CD4-positive, CD25-positive, alpha-beta regulatory T cell (primary cell): ENCODE measurements at regions not wholly inside any gene's neighbourhood (a gene's known extent, or its start where the extent isn't known, plus 50 kb on each side); places are given as distances from the start of the nearest gene placed in this dataset.

Experiments
- ATAC-seq, 2 donors: fragments of 150-1000 bp; cut with Tn5 transposase; one replicate each; pipeline ENCODE4 v1.10.0; 2021; ENCODE audit warnings: low read depth in 2 of 2, moderate number of reproducible peaks in 2 of 2, moderate library complexity in 1 of 2
- DNase-seq, 3 donors: peaks; one replicate each; pipeline versions ENCODE4 v3.0.0 to v3.0.0-alpha.2; 2012 to 2022; ENCODE audit warnings: mixed read lengths in 1 of 3
- H3K27ac ChIP-seq: one replicate; pipeline ENCODE4 v1.7.0; 2013; ENCODE audit warnings: mild to moderate bottlenecking, low read length; ENCODE audit not compliant: insufficient read depth, poor library complexity, severe bottlenecking
- H3K27me3 ChIP-seq: one replicate; pipeline ENCODE4 v1.7.0; 2013; ENCODE audit warnings: low read length; ENCODE audit not compliant: control insufficient read depth, insufficient read depth
- H3K36me3 ChIP-seq: one replicate; pipeline ENCODE4 v1.7.0; 2013; ENCODE audit warnings: mild to moderate bottlenecking, low read length, moderate library complexity; ENCODE audit not compliant: control insufficient read depth, insufficient read depth
- H3K4me1 ChIP-seq: 2 replicates; pipeline ENCODE4 v1.7.0; 2013; ENCODE audit warnings: mild to moderate bottlenecking, low read length; ENCODE audit not compliant: insufficient read depth, control insufficient read depth, poor library complexity, severe bottlenecking
- H3K4me3 ChIP-seq: one replicate; pipeline ENCODE4 v1.7.0; 2013; ENCODE audit warnings: low read depth, mild to moderate bottlenecking, low read length, moderate library complexity
- H3K9me3 ChIP-seq, 2 experiments: 1 replicate in 1 of 2; 2 replicates in 1 of 2; pipeline ENCODE4 v1.7.0; 2013; ENCODE audit warnings: low read length in 2 of 2, mild to moderate bottlenecking in 1 of 2, moderate library complexity in 1 of 2; ENCODE audit not compliant: control insufficient read depth in 2 of 2
- H3K27ac Mint-ChIP-seq, 3 donors: one replicate each; pipeline ENCODE4 v1.8.0; 2020 to 2022; ENCODE audit warnings: mild to moderate bottlenecking in 3 of 3, mixed read lengths in 3 of 3, moderate library complexity in 2 of 3
- H3K27me3 Mint-ChIP-seq: one replicate; pipeline ENCODE4 v1.8.0; 2022; ENCODE audit warnings: mild to moderate bottlenecking, mixed read lengths
- H3K36me3 Mint-ChIP-seq: one replicate; pipeline ENCODE4 v1.8.0; 2020; ENCODE audit warnings: mixed read lengths
- H3K4me1 Mint-ChIP-seq, 4 donors: one replicate each; pipeline ENCODE4 v1.8.0; 2020 to 2022; ENCODE audit warnings: mixed read lengths in 4 of 4, mild to moderate bottlenecking in 1 of 4
- H3K4me3 Mint-ChIP-seq, 4 donors: one replicate each; pipeline ENCODE4 v1.8.0; 2020 to 2022; ENCODE audit warnings: mild to moderate bottlenecking in 4 of 4, mixed read lengths in 4 of 4, moderate library complexity in 3 of 4
- H3K9me3 Mint-ChIP-seq, 7 donors: one replicate each; pipeline ENCODE4 v1.8.0; 2020 to 2022; ENCODE audit warnings: mixed read lengths in 7 of 7, mild to moderate bottlenecking in 3 of 7, moderate library complexity in 2 of 7

GRCh38 chr15:87805117-87805820, 451.3 kb downstream of the NTRK3 start:
- peaks cover 2 to 7% (median 3%) of the 10 kb centered on the region in 7 donors for H3K9me3 Mint-ChIP-seq
- H3K27ac Mint-ChIP-seq, result no peak overlapping the region
- H3K27me3 Mint-ChIP-seq, result no peaks in the 10 kb centered on the region
- H3K27me3 ChIP-seq, result no peaks in the 10 kb centered on the region
- H3K4me3 ChIP-seq, result no peak overlapping the region
- no peaks in the 10 kb centered on the region for H3K4me1 ChIP-seq
- no peaks in the 10 kb centered on the region for H3K4me1 Mint-ChIP-seq
- no peak for ATAC-seq
- DNase-seq, result no peak
- no peak overlapping the region for H3K4me3 Mint-ChIP-seq
- H3K9me3 ChIP-seq, result no peaks in the 10 kb centered on the region
- no peaks in the 10 kb centered on the region for H3K36me3 Mint-ChIP-seq
- H3K27ac ChIP-seq, result no peak overlapping the region
- H3K36me3 ChIP-seq, result no peaks in the 10 kb centered on the region

DNA sequence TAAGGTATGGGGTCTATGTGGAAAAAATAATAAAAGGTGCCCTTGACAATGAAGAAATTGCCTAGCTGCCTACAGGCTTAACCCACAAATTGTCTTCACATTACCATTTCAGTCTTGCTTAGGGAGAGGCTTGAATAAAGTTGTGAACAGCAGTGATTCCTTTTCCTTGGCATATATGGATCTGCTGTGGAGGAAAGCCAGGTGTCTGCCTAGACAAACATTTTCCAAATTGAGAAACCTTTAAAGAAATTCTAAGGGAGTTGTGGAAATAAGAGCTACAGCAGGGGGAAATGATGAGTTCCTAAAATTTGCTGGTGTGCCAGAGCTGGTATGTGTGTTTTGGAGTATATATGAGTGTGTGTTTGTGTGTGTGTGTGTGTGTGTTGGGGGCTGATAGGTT, 452.1 kb downstream of the NTRK3 start:
- H3K27me3 ChIP-seq, result no peaks in the 10 kb centered on the region
- H3K27ac Mint-ChIP-seq, result no peak overlapping the region
- no peaks in the 10 kb centered on the region for H3K36me3 ChIP-seq
- H3K9me3 ChIP-seq, result no peaks in the 10 kb centered on the region
- no peak overlapping the region for H3K4me3 ChIP-seq
- H3K36me3 Mint-ChIP-seq, result no peaks in the 10 kb centered on the region
- H3K27ac ChIP-seq, result no peak overlapping the region
- H3K4me3 Mint-ChIP-seq, result no peak overlapping the region
- ATAC-seq, result no peak
- H3K27me3 Mint-ChIP-seq, result no peaks in the 10 kb centered on the region
- H3K4me1 Mint-ChIP-seq, result no peaks in the 10 kb centered on the region
- peaks cover 2 to 7% (median 3%) of the 10 kb centered on the region in 7 donors for H3K9me3 Mint-ChIP-seq
- H3K4me1 ChIP-seq, result no peaks in the 10 kb centered on the region
- DNase-seq, result no peak

DNA sequence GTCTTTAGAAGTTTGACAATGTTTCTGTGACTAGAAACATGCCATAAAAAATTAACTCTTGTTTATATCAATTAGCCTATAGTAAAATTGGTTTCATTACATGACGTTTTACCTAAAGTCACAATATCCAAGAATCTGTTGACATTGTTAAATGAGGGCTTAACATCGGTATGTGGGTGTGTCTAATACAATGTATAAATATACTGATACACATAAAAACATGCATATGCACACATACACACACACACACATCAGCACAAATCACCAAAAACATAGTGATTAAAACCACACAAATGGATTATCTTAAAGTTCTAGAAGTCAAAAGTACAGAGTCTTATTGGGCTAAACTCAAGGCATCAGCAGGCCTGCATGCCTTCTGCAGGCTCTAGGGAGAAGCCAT, 456.7 kb downstream of the NTRK3 start:
- Mint-ChIP-seq H3K36me3 (no peaks in the 10 kb centered on the region), H3K4me3 (no peak overlapping the region), H3K9me3 (peaks cover 0 to 8% (median 2%) of the 10 kb centered on the region in 7 donors), H3K27me3 (no peaks in the 10 kb centered on the region), H3K27ac (no peak overlapping the region), H3K4me1 (no peaks in the 10 kb centered on the region)
- DNase-seq, result no peak
- Histone ChIP-seq H3K27ac (no peak overlapping the region), H3K36me3 (no peaks in the 10 kb centered on the region), H3K4me3 (no peak overlapping the region), H3K4me1 (no peaks in the 10 kb centered on the region), H3K9me3 (no peaks in the 10 kb centered on the region), H3K27me3 (no peaks in the 10 kb centered on the region)
- ATAC-seq, result no peak

DNA sequence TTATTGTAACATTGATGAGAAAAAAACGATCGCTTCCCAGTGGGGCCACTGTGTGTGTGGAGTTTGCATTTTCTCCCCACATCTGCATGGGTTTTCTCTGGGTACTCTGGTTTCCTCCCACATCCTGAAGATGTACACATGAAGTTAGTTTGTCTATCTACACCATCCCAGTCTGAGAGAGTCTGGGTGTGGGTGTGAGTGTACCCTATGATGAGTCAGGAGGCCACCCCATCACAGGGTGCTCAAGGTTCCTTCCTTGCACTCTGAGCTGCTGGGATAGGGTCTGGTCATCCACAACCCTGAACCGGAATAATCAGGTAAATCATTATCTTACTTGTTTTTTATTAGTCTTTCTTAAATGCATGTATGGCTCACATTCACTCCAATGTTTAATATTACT, 457.1 kb downstream of the NTRK3 start:
- H3K27ac Mint-ChIP-seq, result no peak overlapping the region
- H3K4me3 ChIP-seq, result no peak overlapping the region
- H3K27me3 ChIP-seq, result no peaks in the 10 kb centered on the region
- H3K9me3 ChIP-seq, result no peaks in the 10 kb centered on the region
- H3K27me3 Mint-ChIP-seq, result no peaks in the 10 kb centered on the region
- H3K4me1 ChIP-seq, result no peaks in the 10 kb centered on the region
- DNase-seq, result no peak
- H3K4me3 Mint-ChIP-seq, result no peak overlapping the region
- H3K36me3 Mint-ChIP-seq, result no peaks in the 10 kb centered on the region
- H3K4me1 Mint-ChIP-seq, result no peaks in the 10 kb centered on the region
- H3K36me3 ChIP-seq, result no peaks in the 10 kb centered on the region
- no peak for ATAC-seq
- H3K27ac ChIP-seq, result no peak overlapping the region
- H3K9me3 Mint-ChIP-seq, result peaks cover 0 to 5% (median 2%) of the 10 kb centered on the region in 7 donors

- Histone ChIP-seq H3K36me3 (no peaks in the 10 kb centered on the region), H3K4me1 (no peaks in the 10 kb centered on the region), H3K27ac (no peak overlapping the region), H3K27me3 (no peaks in the 10 kb centered on the region), H3K9me3 (no peaks in the 10 kb centered on the region), H3K4me3 (no peak overlapping the region)
- DNase-seq, result no peak
- no peak for ATAC-seq
- Mint-ChIP-seq H3K9me3 (peaks cover 0 to 5% (median 3%) of the 10 kb centered on the region in 7 donors), H3K27me3 (peaks cover 4% of the 10 kb centered on the region), H3K27ac (no peak overlapping the region), H3K36me3 (no peaks in the 10 kb centered on the region), H3K4me3 (no peak overlapping the region), H3K4me1 (no peaks in the 10 kb centered on the region)
These were observed 462.8 kb downstream of the NTRK3 start for GRCh38 chr15:87793725-87794124.

DNA sequence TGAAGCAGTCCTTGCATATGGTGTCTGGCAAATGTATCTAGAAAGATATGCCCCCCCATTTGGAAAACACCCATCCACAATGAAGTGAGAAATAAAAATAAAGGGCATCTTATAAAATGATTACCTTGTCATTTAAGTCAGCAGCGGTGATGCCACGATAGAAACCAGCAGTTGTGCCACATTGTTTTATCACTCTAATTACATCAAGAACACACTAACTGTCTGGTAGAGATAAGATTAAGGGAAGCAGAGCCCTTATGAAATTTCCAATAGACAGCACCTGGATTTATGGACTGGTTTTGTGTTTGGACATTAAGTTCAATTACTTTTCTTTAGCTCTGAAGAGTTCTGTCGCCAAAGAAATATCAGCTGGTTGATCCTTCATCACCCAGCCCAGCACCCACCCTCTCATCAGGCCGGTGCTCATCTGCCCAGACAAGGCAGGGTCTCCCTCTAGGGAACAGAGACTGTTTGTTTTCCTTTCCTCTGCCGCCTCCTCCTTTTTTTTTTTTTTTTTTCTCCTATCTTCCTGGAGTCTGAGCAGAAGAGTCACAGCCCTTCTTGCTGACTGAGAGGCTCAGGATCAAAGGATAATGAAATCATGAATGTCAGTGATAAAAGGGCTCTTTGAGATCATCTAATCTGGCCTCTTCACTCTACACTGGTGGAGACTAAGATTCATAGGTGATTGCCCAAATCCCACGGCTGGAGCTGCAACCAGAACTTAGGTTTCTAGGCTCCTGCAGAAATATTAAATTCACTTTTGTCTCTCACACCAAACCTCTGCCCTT, 464.1 kb downstream of the NTRK3 start:
- no peaks in the 10 kb centered on the region for H3K36me3 Mint-ChIP-seq

GRCh38 chr15:87781959-87782625, 474.4 kb downstream of the NTRK3 start:
- ATAC-seq, result no peak
- no peaks in the 10 kb centered on the region for H3K4me1 ChIP-seq
- no peaks in the 10 kb centered on the region for H3K9me3 ChIP-seq

More for the DNA sequence above, 464.1 kb downstream of the NTRK3 start:
- Histone ChIP-seq H3K27ac (no peak overlapping the region), H3K4me1 (no peaks in the 10 kb centered on the region), H3K27me3 (no peaks in the 10 kb centered on the region), H3K9me3 (no peaks in the 10 kb centered on the region), H3K36me3 (no peaks in the 10 kb centered on the region), H3K4me3 (no peak overlapping the region)
- ATAC-seq, result no peak
- Mint-ChIP-seq H3K9me3 (peaks cover 0 to 5% (median 3%) of the 10 kb centered on the region in 7 donors), H3K27ac (no peak overlapping the region), H3K4me1 (no peaks in the 10 kb centered on the region), H3K27me3 (peaks cover 4% of the 10 kb centered on the region), H3K4me3 (no peak overlapping the region)
- DNase-seq, result no peak

More at GRCh38 chr15:87781959-87782625, 474.4 kb downstream of the NTRK3 start:
- Histone ChIP-seq H3K27ac (no peak overlapping the region), H3K36me3 (no peaks in the 10 kb centered on the region), H3K27me3 (no peaks in the 10 kb centered on the region), H3K4me3 (no peak overlapping the region)
- Mint-ChIP-seq H3K27ac (no peak overlapping the region), H3K4me1 (no peaks in the 10 kb centered on the region), H3K36me3 (no peaks in the 10 kb centered on the region), H3K4me3 (no peak overlapping the region), H3K27me3 (no peaks in the 10 kb centered on the region), H3K9me3 (peaks cover 0 to 4% (median 0%) of the 10 kb centered on the region in 7 donors)
- no peak for DNase-seq
